ENCODE measurements at regions not wholly inside any gene's neighbourhood (a gene's known extent, or its start where the extent isn't known, plus 50 kb on each side); places are given as distances from the start of the nearest gene placed in this dataset.

GRCh38 chr2:216576616-216577015 is 56.6 kb upstream of the IGFBP2 start:
- TF ChIP-seq CTCF (IDR thresholded peaks at IDR 0.05; ENCODE audit: control extremely low read depth in 1 of 3, insufficient read depth in 1 of 3, low read depth in 1 of 3, low read length in 3 of 3) (no peak), TEAD4 (IDR thresholded peaks at IDR 0.05; ENCODE audit: low read depth, low read length) (no peak), HDAC6 (IDR thresholded peaks at IDR 0.05; ENCODE audit: low read depth, low read length) (no peak), SUZ12 (IDR thresholded peaks at IDR 0.05; ENCODE audit: low read length) (no peak), CHD2 (IDR thresholded peaks at IDR 0.05; ENCODE audit: low read length) (no peak), TAF1 (IDR thresholded peaks at IDR 0.05; ENCODE audit: low read depth, low read length) (no peak), SRF (IDR thresholded peaks at IDR 0.05; ENCODE audit: low read depth, low read length) (no peak), RXRA (IDR thresholded peaks at IDR 0.05; ENCODE audit: insufficient read depth, low read depth, low read length) (no peak)
